GM19395 (cell line): ENCODE measurements at regions not wholly inside any gene's neighbourhood (a gene's known extent, or its start where the extent isn't known, plus 50 kb on each side); places are given as distances from the start of the nearest gene placed in this dataset.
A peak's percentile ranks its signal among the peaks of the same experiment; 100 is the strongest.

Experiments used
- ATAC-seq: cut with Tn5 transposase; IDR thresholded peaks from one replicate; pipeline ENCODE4 v1.9.1; 2021; ENCODE audit warnings: mild to moderate bottlenecking, moderate library complexity; ENCODE audit not compliant: unreplicated experiment

- ATAC-seq = no peak
These were observed 174.5 kb upstream of the RUNX1 start for GRCh38 chr21:35223480-35224156.

DNA sequence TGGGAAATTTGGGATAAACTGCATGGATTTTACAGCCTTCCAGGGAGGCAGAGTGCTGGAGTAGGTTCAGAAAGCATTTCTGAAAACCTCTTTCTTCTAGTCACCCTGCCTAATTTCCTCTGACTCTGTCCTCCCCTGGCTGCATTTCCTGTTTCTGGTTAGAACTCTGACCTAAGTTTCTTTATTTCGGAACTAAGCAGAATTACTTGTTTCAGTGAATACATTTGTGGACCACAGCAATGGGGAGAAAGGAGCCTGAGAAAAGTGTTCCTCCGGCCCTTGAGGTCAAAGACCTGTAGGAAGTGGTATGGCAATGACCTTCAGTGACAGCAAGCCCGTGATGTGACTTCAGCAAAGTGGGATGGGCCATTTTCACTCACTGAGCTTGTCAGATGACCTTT lies 173.4 kb upstream of the RUNX1 start:
- peak; percentile 62 for ATAC-seq

GRCh38 chr21:35222021-35222420 lies 172.9 kb upstream of the RUNX1 start:
- no peak for ATAC-seq

GRCh38 chr21:35220301-35220700 lies 171.2 kb upstream of the RUNX1 start:
- no peak for ATAC-seq

DNA sequence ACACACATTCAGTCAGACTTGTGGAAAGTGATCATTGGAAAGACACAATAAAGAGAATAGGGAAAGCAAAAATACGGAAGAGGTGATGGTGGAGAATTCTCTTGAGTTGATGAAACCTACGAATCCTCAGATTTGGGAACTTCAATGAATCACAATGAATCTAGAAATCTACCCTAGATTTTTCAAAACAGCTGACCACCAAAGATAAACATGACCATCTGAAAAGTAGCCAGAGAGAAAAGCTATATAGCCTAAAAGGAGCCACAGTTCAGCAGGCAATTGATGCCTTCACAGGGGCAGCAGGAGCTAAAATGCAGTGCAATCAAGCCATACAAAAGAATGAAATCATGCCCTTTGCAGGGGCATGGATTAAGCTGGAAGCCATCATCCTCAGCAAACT lies 170.6 kb upstream of the RUNX1 start:
- ATAC-seq = no peak

DNA sequence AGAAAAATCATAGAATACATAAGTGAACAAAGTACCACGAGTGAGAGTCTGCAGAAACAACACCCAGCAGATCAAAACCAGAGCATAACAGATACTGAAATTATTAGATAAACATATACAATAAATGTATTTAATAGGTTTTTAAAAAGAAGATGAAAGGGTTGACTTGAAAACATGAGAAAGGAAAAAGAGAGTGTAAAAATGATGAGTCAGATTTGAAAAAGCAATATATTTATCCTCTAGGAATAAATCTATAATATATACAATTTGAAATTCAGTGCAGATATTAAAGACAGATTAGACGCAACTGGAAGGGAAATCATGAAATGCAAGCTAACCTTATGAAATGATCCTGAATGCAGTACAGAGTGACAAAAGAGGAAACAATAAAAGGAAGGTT lies 170.2 kb upstream of the RUNX1 start:
- no peak for ATAC-seq

- no peak for ATAC-seq
These were observed 168.5 kb upstream of the RUNX1 start for GRCh38 chr21:35217504-35218060.

- ATAC-seq = no peak
These were observed 167.9 kb upstream of the RUNX1 start for GRCh38 chr21:35216996-35217395.

GRCh38 chr21:35215870-35216269 lies 166.8 kb upstream of the RUNX1 start:
- ATAC-seq = no peak

- no peak for ATAC-seq
These were observed 163.5 kb upstream of the RUNX1 start for GRCh38 chr21:35212393-35213127.

DNA sequence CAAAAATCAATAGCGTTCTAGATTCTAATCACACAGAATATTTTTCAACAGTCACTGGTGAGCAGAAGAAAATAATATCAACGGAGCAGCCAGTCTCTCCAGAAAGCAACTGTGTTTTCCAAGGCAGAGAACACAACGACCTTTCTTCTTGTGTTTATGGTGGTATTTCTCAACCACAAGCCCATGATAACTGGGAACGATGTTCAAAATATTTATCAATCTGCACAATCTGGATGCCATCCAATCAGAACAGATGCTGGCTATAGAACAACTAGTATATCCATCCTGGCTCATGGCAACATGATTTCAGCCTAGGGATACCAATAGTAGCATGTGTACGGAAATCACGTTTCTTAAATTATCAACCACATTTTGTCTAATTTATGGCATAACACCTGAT lies 162.7 kb upstream of the RUNX1 start:
- ATAC-seq = no peak

GRCh38 chr21:35210093-35210492 lies 161.0 kb upstream of the RUNX1 start:
- no peak for ATAC-seq

DNA sequence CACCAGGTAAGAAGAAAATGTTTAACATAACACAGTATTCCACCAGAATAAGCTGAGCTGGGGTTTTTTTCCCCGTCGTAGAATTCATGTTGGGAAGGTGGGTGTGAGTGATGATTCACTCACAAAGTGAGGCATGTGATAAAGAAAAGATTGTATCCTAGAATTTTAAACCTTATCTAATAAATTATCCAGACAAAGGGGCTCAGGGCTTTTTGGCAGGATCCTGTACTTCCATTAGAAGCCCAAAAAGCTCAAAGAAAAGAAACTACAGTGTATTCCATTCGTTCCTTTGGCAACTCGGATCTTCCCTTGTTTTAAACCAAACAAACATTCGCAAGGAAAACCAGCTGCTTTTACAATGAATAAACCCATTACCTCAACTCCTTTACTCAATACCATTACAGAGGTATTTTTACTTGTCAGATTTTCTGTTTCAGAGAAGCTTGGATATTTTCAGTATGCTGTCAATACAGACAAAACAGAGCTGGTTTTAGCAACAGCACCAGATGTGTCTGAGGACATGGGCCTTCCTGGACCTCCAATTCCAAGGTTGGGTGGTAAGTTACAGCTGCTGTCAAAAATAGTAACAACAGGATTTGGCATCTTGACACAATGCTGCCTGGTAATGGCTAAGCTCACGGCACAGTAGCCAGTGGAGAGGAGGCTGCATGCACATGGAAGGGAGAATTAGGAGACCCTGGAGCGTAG lies 159.9 kb upstream of the RUNX1 start:
- ATAC-seq = no peak

- ATAC-seq = no peak
These were observed 159.0 kb upstream of the RUNX1 start for GRCh38 chr21:35208104-35208503.

DNA sequence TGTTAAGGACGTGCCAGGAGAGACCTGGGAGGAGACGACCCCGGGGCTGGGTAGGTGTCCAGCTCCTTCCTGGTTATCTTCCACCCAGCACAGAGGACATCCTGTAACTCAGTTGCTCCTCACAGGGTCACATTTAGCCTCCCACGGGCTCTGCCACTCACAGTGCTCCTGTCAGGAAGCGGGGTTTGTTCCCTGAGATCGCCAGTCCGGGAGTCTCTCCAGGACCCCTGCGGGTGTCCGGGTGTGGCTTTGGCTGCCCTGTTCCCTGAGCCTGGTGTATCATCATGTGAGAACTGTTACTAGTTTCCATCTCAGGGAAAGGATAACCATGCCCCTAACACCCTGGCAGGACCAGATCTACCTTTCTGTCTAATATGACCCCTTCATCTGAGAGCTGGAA lies 158.2 kb upstream of the RUNX1 start:
- ATAC-seq = no peak

- no peak for ATAC-seq
These were observed 157.3 kb upstream of the RUNX1 start for GRCh38 chr21:35206141-35207125.

DNA sequence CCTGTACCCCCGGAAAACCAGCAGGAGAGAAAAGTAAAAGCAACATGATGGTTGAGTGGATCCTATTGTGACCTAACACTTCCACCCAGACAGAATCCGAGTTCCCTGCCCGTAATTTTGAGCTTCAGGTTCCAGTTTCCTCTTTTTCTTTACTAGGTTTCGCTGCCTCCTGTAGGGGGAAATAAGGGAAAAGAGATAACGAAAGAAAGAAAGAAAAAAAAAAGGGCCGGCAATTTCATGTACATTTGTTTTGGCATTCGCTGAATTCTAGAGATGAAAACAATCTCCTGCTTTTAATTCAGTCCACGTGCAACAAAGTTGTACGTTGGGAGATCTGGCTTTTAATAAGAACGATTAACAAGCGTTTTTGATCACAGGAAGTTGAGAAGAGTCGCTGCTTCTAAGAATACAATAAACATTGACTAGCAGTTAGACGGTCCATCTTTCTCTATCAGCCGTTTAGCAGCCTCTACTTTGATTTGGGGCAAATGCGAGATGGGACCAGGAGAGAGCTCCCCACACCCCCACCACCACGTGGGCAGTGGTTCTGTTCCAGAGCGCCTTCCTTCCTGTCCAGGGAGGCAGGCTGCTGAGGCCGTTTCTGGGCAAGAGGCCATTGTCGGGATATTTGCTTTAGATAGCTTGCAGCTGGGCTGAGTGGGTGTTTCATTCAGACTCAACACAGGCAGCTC lies 155.9 kb upstream of the RUNX1 start:
- ATAC-seq = no peak

GRCh38 chr21:35204125-35204524 lies 155.0 kb upstream of the RUNX1 start:
- no peak for ATAC-seq

GRCh38 chr21:35203093-35203977 lies 154.2 kb upstream of the RUNX1 start:
- ATAC-seq = no peak
